OCI-LY7 (cell line): ENCODE measurements at regions not wholly inside any gene's neighbourhood (a gene's known extent, or its start where the extent isn't known, plus 50 kb on each side); places are given as distances from the start of the nearest gene placed in this dataset.

ENCODE experiments used
- EZH2phosphoT487 ChIP-seq: fragments of 200-600 bp; sonication (generic); IDR thresholded peaks from 2 replicates; pipeline ENCODE4 v1.6.1; 2018; ENCODE audit warnings: low read depth, borderline replicate concordance, mild to moderate bottlenecking, mixed run types, antibody characterized with exemption, low read length, moderate library complexity, mixed read lengths
- TF ChIP-seq, protein P1 (sequence below): fragments of 200-600 bp; sonication (generic); conservative IDR thresholded peaks from 2 replicates; pipeline ENCODE4 v1.5.1; 2014; ENCODE audit warnings: mild to moderate bottlenecking, antibody characterized with exemption, low read length, moderate library complexity, mixed read lengths

DNA sequence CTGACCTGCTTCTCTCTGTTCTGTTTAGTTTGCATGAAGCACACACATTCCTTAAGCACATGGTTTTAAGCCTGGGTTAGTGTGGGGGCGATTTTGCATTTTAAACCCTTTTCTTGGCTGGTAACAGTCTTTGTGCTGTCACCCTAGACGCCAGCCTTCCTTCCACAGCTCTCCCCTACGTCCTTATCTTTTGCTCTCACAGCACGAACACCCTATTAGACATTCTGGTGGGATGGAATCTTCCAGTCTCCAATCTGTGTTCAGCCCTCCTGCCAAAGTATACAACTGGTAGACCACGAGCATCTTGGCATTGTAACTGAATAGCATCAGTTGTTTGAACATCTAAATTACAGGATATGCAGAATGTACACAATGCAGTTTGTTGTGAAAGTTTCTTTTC is 316.9 kb upstream of the IRX2 start:
- TF ChIP-seq, protein P1, sequence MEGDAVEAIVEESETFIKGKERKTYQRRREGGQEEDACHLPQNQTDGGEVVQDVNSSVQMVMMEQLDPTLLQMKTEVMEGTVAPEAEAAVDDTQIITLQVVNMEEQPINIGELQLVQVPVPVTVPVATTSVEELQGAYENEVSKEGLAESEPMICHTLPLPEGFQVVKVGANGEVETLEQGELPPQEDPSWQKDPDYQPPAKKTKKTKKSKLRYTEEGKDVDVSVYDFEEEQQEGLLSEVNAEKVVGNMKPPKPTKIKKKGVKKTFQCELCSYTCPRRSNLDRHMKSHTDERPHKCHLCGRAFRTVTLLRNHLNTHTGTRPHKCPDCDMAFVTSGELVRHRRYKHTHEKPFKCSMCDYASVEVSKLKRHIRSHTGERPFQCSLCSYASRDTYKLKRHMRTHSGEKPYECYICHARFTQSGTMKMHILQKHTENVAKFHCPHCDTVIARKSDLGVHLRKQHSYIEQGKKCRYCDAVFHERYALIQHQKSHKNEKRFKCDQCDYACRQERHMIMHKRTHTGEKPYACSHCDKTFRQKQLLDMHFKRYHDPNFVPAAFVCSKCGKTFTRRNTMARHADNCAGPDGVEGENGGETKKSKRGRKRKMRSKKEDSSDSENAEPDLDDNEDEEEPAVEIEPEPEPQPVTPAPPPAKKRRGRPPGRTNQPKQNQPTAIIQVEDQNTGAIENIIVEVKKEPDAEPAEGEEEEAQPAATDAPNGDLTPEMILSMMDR = no peak
- no peak for TF ChIP-seq EZH2phosphoT487
